ENCODE measurements at regions not wholly inside any gene's neighbourhood (a gene's known extent, or its start where the extent isn't known, plus 50 kb on each side); places are given as distances from the start of the nearest gene placed in this dataset.
A peak's percentile ranks its signal among the peaks of the same experiment; 100 is the strongest.

GRCh38 chr18:27704736-27705361 is 472.1 kb downstream of the CDH2 start:
- no TSS peak for BruUV-seq (replicated peaks)

DNA sequence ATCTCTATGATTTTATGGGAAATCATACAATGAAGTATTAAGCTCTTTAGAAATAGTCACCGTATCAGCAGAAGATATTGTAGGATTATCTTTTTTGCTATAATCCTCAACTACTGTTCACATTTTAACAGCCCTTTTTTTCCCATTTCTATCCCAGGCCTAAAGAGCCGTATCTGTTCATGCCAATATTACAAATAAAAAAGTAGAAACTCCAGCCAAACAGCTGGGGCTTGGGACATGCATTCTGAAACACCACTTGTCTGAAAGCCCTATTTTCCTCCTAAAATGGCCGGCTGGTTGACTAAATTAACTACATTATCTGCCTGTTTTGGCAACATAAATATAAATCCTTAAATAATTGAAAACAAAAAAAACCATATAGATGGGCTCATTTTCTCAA is 477.8 kb downstream of the CDH2 start:
- Mint-ChIP-seq H3K36me3 (ENCODE audit: insufficient read depth, unreplicated experiment) (no peaks in the 10 kb centered on the region), H3K27me3 (ENCODE audit: insufficient read depth, unreplicated experiment) (no peaks in the 10 kb centered on the region), H3K4me3 (ENCODE audit: unreplicated experiment) (no peak overlapping the region), H3K4me1 (ENCODE audit: insufficient read depth, unreplicated experiment) (peaks cover 6% of the 10 kb centered on the region), H3K9me3 (ENCODE audit: unreplicated experiment) (no peaks in the 10 kb centered on the region), H3K27ac (ENCODE audit: low read depth, unreplicated experiment) (no peak overlapping the region)
- TF ChIP-seq, protein P1, sequence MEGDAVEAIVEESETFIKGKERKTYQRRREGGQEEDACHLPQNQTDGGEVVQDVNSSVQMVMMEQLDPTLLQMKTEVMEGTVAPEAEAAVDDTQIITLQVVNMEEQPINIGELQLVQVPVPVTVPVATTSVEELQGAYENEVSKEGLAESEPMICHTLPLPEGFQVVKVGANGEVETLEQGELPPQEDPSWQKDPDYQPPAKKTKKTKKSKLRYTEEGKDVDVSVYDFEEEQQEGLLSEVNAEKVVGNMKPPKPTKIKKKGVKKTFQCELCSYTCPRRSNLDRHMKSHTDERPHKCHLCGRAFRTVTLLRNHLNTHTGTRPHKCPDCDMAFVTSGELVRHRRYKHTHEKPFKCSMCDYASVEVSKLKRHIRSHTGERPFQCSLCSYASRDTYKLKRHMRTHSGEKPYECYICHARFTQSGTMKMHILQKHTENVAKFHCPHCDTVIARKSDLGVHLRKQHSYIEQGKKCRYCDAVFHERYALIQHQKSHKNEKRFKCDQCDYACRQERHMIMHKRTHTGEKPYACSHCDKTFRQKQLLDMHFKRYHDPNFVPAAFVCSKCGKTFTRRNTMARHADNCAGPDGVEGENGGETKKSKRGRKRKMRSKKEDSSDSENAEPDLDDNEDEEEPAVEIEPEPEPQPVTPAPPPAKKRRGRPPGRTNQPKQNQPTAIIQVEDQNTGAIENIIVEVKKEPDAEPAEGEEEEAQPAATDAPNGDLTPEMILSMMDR (IDR thresholded peaks at IDR 0.05; ENCODE audit: unreplicated experiment) = no peak
- intact Hi-C loops (cut with micrococcal nuclease) = no loop called here
- no TSS peak for BruUV-seq (replicated peaks)
- POLR2A ChIA-PET = no interaction called here
- DNase-seq (ENCODE audit: unreplicated experiment) = no peak
- CTCF ChIA-PET = interaction anchor here (1.0 kb wide), 1 partner anchor 51 kb away, joined by 6 read pairs; no protein-coding TSS in a partner anchor

More at GRCh38 chr18:27704736-27705361, 472.1 kb downstream of the CDH2 start:
- Mint-ChIP-seq H3K27me3 (ENCODE audit: insufficient read depth, unreplicated experiment) (no peaks in the 10 kb centered on the region), H3K9me3 (ENCODE audit: unreplicated experiment) (no peaks in the 10 kb centered on the region), H3K27ac (ENCODE audit: low read depth, unreplicated experiment) (no peak overlapping the region), H3K4me1 (ENCODE audit: insufficient read depth, unreplicated experiment) (peaks cover 11% of the 10 kb centered on the region), H3K36me3 (ENCODE audit: insufficient read depth, unreplicated experiment) (no peaks in the 10 kb centered on the region), H3K4me3 (ENCODE audit: unreplicated experiment) (no peak overlapping the region)
- CTCF ChIA-PET = interaction anchor here (0.6 to 1.5 kb wide), 3 partner anchors 20 to 1308 kb away, joined by 3 to 5 read pairs (median 4); no protein-coding TSS in a partner anchor
- TF ChIP-seq, protein P1 (IDR thresholded peaks at IDR 0.05; ENCODE audit: unreplicated experiment) = no peak
- POLR2A ChIA-PET = no interaction called here
- intact Hi-C loops (cut with micrococcal nuclease) = no loop called here
- no peak for DNase-seq (ENCODE audit: unreplicated experiment)

DNA sequence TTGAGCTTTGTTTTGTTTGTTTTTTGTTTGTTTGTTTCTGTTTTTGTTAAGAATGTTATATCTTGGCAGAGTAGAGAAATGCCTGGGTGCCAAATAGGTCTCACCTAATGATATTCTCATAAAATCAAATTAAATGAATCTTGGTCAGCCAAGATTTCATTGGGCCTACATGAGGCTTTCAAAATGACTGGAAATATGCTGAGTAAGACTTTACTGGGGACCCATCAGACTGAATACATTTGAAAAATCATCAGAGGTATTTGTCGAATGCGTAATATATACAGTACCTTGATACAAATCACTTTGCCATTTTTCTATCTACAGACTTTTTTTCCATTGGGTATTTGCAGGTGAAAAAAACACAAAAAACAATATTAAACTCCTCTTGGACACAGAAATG is 480.8 kb downstream of the CDH2 start:
- H3K27me3 Mint-ChIP-seq (ENCODE audit: insufficient read depth, unreplicated experiment) = no peaks in the 10 kb centered on the region
- H3K4me3 Mint-ChIP-seq (ENCODE audit: unreplicated experiment) = no peak overlapping the region
- intact Hi-C loops (cut with micrococcal nuclease) = no loop called here
- CTCF ChIA-PET = interaction anchor here (1.1 kb wide), 1 partner anchor 89 kb away, joined by 3 read pairs; no protein-coding TSS in a partner anchor
- no peaks in the 10 kb centered on the region for H3K9me3 Mint-ChIP-seq (ENCODE audit: unreplicated experiment)
- TF ChIP-seq, protein P1 (IDR thresholded peaks at IDR 0.05; ENCODE audit: unreplicated experiment) = no peak
- POLR2A ChIA-PET = no interaction called here
- no peak for DNase-seq (ENCODE audit: unreplicated experiment)
- no TSS peak for BruUV-seq (replicated peaks)
- no peaks in the 10 kb centered on the region for H3K36me3 Mint-ChIP-seq (ENCODE audit: insufficient read depth, unreplicated experiment)
- peaks cover 6% of the 10 kb centered on the region for H3K4me1 Mint-ChIP-seq (ENCODE audit: insufficient read depth, unreplicated experiment)
- no peak overlapping the region for H3K27ac Mint-ChIP-seq (ENCODE audit: low read depth, unreplicated experiment)

GRCh38 chr18:27695503-27695902 is 481.4 kb downstream of the CDH2 start:
- Mint-ChIP-seq H3K36me3 (ENCODE audit: insufficient read depth, unreplicated experiment) (no peaks in the 10 kb centered on the region), H3K27me3 (ENCODE audit: insufficient read depth, unreplicated experiment) (no peaks in the 10 kb centered on the region), H3K4me1 (ENCODE audit: insufficient read depth, unreplicated experiment) (peaks cover 6% of the 10 kb centered on the region), H3K27ac (ENCODE audit: low read depth, unreplicated experiment) (no peak overlapping the region), H3K9me3 (ENCODE audit: unreplicated experiment) (no peaks in the 10 kb centered on the region), H3K4me3 (ENCODE audit: unreplicated experiment) (no peak overlapping the region)
- intact Hi-C loops (cut with micrococcal nuclease) = no loop called here
- POLR2A ChIA-PET = no interaction called here
- peak; percentile 13 for DNase-seq (ENCODE audit: unreplicated experiment)
- TF ChIP-seq, protein P1 (IDR thresholded peaks at IDR 0.05; ENCODE audit: unreplicated experiment) = no peak
- BruUV-seq (replicated peaks) = no TSS peak
- CTCF ChIA-PET = interaction anchor here (1.1 to 1.5 kb wide), 2 partner anchors 10 to 88 kb away, joined by 3 to 6 read pairs; no protein-coding TSS in a partner anchor

Data from MCF 10A (cell line).